CD4-positive, alpha-beta T cell treated with Interleukin-4 for 1 hour (primary cell): ENCODE measurements at regions not wholly inside any gene's neighbourhood (a gene's known extent, or its start where the extent isn't known, plus 50 kb on each side); places are given as distances from the start of the nearest gene placed in this dataset.

Experiments used
- DNase-seq, 2 donors: peaks; one replicate each; pipeline ENCODE4 v3.0.0-alpha.2; 2020 to 2022

DNA sequence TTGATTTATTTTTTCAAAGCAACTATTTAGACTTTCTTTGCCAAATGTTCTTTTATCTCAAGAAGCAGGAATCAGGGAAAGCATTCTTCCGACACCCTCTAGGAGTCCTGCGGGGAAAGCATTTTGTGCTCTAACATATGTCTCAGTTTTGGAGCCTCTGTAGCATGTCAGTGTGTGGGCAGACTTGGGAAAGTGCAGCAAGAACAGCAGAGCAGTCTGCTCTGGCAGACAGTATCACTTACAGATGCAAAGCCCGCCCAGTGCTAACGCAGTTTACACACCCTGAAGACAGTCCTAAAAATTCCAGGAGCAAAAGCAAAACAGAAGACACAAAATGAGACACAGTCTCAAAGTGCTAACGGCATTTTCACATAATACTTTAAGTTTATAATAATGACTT lies 393.5 kb downstream of the KLF12 start:
- no peak for DNase-seq

DNA sequence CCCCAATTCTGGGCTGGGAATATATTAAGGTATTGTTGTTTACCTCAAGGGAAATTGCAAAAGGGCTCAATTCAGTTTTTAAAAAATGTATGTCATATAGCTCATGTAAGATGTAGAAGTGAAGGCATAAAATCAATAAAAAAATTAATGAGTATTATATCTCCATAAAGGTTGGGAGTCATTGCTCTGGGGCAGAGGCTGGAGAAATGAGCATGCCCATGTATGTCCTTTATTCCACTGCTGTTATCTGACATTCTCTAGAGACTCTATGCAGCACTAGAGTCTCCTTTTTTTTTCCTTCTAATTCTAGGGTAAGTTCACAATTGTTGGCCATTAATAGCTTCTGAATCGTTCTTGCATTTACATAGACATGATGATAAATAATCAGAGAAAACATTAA lies 394.8 kb downstream of the KLF12 start:
- no peak for DNase-seq

- no peak for DNase-seq
These were observed 395.6 kb downstream of the KLF12 start for GRCh38 chr13:73738626-73739025.

DNA sequence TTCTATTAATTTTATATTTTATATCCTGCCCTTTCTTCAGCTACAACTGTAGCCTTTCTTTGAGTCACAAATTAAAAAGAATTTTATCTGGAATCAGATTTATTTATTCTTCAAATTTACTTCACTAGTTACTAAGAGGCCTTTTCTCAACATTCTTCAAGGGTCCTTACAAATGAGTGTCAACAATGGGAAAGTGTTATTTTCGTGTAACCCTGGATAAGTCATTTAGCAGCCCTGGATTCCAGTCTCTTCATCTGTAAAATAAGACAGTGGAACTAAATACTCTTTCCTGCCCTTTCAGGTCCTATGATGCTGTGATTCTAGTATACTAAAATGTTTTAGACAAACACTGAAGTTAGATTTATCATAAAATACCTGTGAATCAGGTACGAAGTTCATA lies 397.0 kb downstream of the KLF12 start:
- DNase-seq: no peak

DNA sequence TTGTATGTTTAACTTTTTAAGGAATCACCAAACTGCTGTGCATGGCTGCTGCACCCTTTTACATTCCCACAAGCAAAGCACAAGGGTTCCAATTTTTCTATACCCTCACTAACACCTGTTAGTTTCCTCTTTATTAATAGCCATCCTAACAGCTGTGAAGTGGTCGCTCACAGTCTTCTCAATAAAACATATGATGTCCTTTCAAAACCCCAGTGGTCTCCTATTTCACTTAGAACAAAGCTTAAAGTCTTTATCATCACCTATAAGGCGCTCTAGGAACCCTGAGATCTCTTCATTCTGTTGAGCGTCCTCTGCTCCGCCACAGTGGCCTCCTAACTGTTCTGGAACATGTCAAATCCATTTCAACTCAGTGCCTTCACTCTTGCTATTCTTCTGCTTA lies 400.5 kb downstream of the KLF12 start:
- DNase-seq: no peak

DNA sequence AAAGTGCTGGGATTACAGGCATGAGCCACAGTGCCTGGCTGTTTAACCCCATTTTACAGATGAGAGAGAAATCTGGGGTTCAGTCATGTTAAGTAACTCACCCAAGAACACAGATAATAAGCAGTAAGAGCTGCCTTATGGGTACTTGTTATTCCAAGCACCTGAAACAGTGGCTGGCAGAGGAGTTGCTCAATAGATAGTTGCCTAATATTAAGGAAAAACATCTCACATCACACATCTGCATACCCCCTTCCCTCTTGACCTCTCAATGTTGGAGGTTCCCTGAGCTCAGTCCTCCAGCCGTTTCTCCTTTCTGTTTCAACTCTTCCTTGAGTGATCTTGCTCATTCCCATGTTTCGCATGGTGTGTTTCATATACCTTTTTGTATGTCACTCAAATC lies 401.9 kb downstream of the KLF12 start:
- DNase-seq: no peak

- no peak for DNase-seq
These were observed 402.6 kb downstream of the KLF12 start for GRCh38 chr13:73731564-73731963.

- DNase-seq: no peak
These were observed 404.2 kb downstream of the KLF12 start for GRCh38 chr13:73730014-73730413.

DNA sequence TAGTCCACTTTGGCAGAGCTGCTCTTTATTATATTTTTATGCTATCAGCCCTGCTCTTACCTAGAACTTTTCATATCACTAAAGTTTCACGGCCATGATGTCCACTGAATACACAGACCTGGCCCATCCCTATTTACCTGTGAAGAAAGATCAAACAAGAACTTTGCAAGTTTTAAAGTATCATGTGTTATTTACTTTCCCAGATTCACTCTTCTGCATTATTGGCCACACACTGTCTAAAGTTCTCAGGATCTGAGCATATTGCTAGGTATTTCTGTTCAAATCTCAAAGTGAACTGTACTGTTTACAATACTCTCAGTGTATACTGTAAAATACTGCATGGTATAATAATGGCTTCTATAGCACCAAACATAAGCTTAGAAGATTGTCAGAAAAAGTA lies 405.2 kb downstream of the KLF12 start:
- no peak for DNase-seq

GRCh38 chr13:73722120-73722519 lies 412.1 kb downstream of the KLF12 start:
- DNase-seq: peak in 1 of 2 donors; percentile 34

GRCh38 chr13:73721571-73721970 lies 412.6 kb downstream of the KLF12 start:
- no peak for DNase-seq

DNA sequence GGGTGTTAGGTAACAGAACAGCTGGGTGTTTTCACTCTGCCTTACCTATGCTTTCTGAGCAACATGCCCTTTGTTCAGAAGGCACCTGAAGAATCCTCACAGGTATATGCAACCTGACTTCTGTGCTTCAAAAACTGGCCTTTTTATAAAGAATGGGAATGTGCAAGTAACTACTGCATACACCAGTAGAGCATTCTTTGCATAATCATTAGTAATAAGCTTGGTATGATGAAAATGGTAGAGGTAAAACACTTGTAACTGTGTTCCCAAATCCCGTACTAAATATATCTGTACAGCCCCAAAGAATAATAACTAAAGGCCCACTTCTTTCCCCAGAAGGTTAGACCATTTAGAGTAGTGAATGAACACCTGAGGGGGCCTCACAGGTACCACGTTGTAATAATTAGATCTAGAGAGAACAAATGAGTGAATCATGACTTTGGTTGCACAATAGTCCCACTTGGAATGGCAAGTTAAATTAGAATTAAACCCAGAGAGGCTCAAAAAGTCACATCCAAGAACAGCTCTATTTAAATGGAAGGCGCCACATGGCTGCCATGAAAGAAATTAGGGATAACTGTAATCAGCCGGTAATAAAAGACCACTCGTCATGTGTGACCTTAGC lies 413.9 kb downstream of the KLF12 start:
- DNase-seq: no peak

GRCh38 chr13:73718246-73718645 lies 416.0 kb downstream of the KLF12 start:
- DNase-seq: no peak

DNA sequence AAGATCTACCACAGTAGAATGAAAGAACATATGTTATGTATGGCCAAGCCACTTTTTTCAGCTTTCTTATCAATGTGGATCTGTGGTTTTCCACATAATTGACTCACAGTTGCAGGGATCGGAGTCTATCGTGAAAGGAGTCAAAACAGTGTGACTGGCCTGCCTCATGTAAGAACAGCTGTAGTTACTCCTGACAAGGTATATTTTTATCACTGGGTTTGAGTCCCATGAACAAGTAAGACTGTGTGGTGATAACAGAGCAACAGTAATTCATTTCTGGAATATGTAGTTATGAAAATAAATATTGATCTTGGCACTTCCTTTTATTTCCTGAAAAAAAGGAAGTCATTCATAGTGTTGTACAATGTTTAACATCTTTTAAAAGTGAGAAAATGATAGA lies 416.6 kb downstream of the KLF12 start:
- peak in 1 of 2 donors; percentile 72 for DNase-seq

DNA sequence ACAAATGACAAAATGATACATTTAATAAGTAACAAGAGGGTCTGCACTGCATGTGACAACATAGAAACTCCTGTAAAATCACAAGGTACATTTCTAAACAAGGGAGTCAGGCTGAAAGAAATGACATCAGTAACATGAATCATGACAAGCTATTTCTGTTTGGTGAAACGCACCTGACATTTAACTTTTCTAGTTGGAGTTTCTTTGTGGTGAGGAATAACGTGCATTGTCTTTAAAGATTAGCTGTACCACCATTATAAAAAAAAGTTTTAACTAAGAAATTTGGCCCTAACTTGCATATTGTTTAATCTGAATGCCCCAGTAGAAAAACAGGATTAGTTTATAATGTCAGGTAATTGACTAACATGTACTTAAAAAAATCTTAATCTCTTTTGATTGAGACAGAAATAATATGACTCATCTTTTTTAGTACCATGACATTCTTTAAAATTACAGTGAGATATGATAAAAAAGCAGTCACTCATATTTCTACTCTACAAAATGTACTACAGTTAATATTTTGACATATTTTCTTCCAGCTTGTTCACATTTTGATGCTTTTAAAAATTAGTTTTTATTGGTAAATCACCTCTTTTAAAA lies 418.2 kb downstream of the KLF12 start:
- DNase-seq: no peak

DNA sequence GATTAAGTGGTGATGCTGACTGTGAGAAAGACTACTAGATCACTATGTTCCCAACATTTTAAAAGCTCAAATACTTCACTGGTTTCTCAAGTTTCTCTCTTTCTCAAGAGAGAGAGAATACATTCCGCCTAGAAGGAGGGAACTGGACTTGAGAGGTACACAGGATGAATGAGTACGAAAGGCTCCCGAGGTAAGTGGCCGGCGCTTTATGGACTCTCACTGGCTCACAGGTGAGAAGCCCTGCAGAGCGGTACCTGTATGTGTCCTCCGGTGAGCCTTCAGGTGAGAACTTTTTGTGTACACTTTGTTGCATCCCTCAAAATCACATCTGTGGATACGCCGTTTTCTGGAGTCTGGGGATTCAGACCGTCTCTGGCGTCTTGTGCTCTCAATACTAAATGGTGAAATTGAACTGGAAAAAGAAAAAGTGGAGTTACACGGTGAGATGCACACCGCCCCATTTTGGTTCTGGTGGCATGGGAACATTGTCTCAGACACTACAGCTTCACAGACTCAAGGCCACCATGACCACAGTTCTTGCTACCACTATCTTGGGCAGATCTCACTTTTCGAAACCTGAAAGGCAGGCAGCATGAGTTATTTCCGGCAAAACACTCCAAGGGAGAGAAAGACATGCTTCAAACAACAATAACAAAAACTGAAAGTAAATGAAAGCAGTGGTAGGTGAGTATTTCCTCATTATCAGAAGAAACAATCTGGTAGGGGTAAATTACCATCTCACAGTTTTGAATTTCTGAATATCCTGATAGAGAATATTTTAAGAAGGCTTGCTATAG lies 418.9 kb downstream of the KLF12 start:
- DNase-seq: peak; percentile 56 to 90

DNA sequence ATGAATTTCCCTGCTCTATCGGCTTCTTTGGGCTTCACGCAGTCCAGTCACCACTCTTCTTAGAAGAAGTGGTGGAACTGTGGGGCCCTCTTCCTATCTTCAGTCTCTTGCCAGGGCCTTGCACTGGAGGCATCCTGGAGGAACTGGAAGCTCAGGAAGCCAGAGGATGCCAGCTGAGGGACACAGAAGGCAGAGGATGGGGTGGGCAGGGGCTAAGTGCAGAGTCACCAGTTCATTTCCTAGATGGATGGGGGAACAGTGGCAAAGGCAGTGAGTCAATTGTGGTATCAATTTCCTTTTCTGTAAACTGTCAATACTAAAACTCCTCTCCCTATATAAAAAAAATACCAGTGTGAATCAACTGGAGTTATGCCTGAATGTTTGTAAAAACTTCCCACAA lies 419.7 kb downstream of the KLF12 start:
- DNase-seq: no peak

DNA sequence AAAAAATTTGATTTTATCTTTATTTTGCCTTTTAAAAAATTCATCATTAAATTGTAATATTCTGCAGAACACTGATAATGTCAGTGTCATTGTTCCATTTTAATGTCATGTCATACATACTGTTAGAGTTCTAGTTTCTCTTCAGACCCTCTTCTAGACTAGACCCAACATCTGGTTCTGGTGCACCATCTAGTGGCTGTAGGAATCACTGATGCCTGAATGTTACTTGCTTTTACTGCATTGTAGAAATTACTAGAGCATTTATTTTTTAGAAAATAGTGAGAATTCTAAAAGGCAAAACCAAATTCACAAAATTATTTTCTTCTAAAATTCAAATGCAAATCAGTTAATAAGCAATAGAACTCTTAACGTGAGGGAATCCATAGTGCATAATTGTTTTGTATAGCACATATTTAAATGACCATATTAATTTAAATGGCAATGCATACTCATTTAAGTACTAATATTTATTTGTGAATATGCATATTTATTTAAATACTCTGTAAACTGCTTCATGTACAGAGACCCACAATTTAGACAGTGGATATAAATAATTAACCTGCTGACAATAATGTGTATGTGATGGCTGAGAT lies 425.7 kb downstream of the KLF12 start:
- peak; percentile 61 to 79 for DNase-seq

DNA sequence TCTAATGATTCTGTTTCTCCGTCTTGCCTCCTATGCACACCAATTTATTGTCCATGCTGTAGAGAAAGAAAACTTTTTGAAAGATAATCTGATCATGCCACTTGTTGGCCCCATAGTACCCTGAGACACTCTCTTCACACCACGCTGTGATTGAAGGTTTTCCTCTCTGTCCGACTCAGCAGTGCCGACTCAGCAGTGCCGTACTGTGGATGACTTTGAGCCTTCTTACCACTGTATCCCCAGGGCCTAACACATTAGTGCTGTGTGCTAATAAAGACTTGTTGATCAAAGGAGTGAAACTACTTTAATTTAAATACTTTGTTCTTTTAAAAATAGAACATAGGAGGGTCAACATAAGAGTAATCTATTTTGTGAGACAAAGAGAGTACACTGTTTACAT lies 429.6 kb downstream of the KLF12 start:
- no peak for DNase-seq

GRCh38 chr13:73703606-73704005 lies 430.6 kb downstream of the KLF12 start:
- no peak for DNase-seq

DNA sequence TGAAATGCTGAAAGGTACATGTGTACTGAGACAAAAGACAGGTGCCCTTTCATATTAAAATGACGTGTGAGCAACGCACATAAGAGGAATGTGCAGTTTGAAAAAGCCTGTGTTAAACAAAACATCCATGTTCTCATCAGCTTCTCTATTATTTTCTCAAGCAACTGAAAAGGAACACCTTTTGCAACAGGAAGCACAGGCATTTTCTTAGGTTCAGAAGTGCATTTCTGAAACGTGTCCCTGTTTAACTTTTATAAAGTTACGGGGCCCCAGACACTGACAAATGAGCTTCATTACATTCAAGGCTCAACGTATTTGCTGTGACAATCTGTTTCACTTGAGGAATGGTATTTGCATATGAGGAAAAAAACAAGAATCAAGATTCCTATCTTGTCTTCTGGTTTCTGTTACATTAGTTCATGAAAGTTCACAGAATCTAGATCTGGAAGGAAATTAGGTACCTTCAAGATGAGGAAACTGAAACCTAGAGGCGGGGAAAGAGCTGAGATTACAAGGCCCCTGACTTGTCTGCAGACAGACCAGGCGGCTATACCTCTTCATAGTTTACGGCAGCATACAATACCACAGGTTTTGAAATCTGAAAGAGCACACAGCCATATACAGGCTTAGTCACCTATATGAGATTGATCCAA lies 431.7 kb downstream of the KLF12 start:
- peak; percentile 29 to 74 for DNase-seq

- no peak for DNase-seq
These were observed 433.0 kb downstream of the KLF12 start for GRCh38 chr13:73701160-73701559.

- DNase-seq: no peak
These were observed 435.3 kb downstream of the KLF12 start for GRCh38 chr13:73698859-73699258.
